ENCODE measurements at regions not wholly inside any gene's neighbourhood (a gene's known extent, or its start where the extent isn't known, plus 50 kb on each side); places are given as distances from the start of the nearest gene placed in this dataset.

DNA sequence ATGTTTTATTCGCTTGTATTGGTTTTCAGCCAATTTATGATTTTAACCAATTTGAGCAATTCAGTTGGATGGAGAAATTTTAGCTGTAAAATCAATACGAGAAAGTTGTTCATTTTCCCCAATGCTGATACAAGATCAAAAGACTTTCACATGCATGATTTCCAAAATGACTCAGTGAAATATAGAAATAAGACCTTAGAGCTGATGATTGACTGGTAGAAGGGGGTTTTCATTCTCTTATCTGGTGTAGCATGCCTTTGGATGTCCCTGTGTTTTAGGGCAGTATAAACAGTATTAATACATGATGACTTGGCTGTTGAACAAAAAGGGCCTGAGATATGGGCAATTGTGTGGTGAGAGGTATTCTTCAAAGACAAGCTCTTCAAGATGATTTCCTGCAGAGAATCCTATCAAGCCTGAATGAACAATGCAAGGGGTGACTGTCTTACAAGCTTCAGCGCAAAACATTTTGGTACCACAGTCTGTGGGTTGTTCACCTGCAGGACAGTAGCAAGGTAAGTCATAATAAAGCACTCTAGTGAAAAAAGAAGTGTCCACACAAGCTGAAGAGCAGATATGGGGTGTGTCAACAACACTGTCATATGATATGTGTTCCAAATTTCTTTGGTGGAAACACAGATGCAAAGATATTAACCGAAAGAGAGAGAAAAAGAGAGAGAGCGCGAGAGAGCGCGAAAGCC, 156.2 kb downstream of the TNFSF18 start:
- Histone ChIP-seq H3K27ac (ENCODE audit: poor library complexity, severe bottlenecking) (no peak overlapping the region), H3K27me3 (ENCODE audit: insufficient read depth, poor library complexity, severe bottlenecking) (no peaks in the 10 kb centered on the region), H3K9me3 (ENCODE audit: severe bottlenecking) (no peaks in the 10 kb centered on the region), H3K4me1 (ENCODE audit: insufficient read depth, poor library complexity, severe bottlenecking) (peaks cover 34% of the 10 kb centered on the region), H3K36me3 (ENCODE audit: low read depth) (no peaks in the 10 kb centered on the region), H3K4me3 (ENCODE audit: severe bottlenecking) (no peak overlapping the region)
- ATAC-seq (ENCODE audit: low read depth) (no peak), DNase-seq (ENCODE audit: low spot score) (no peak)
- TF ChIP-seq, protein P1, sequence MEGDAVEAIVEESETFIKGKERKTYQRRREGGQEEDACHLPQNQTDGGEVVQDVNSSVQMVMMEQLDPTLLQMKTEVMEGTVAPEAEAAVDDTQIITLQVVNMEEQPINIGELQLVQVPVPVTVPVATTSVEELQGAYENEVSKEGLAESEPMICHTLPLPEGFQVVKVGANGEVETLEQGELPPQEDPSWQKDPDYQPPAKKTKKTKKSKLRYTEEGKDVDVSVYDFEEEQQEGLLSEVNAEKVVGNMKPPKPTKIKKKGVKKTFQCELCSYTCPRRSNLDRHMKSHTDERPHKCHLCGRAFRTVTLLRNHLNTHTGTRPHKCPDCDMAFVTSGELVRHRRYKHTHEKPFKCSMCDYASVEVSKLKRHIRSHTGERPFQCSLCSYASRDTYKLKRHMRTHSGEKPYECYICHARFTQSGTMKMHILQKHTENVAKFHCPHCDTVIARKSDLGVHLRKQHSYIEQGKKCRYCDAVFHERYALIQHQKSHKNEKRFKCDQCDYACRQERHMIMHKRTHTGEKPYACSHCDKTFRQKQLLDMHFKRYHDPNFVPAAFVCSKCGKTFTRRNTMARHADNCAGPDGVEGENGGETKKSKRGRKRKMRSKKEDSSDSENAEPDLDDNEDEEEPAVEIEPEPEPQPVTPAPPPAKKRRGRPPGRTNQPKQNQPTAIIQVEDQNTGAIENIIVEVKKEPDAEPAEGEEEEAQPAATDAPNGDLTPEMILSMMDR (IDR thresholded peaks at IDR 0.05; ENCODE audit: poor library complexity, severe bottlenecking) = no peak

DNA sequence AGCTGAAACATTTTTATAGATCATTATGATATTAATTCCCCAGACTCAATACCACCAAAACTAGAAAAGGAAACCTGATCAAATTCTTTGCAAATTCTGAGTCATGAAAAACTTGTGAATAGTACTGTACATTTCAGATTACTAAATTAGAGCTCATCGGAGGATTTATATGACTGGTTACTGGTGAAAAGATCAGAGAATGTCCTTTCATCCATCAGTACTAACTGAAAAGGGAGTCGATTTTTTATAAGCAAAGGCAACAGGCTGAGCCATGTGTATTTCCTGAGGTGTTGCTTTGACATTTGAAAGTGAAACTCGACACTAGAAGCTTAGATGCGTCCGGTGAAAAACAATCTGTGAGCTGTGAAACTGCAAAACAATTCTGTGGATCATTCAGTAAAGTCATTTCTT, 155.7 kb downstream of the TNFSF18 start:
- H3K27me3 ChIP-seq (ENCODE audit: insufficient read depth, poor library complexity, severe bottlenecking) = no peaks in the 10 kb centered on the region
- peaks cover 34% of the 10 kb centered on the region for H3K4me1 ChIP-seq (ENCODE audit: insufficient read depth, poor library complexity, severe bottlenecking)
- ATAC-seq (ENCODE audit: low read depth) (peak; percentile 31; the same call in 2 of the 3 replicates), DNase-seq (ENCODE audit: low spot score) (no peak)
- H3K27ac ChIP-seq (ENCODE audit: poor library complexity, severe bottlenecking) = no peak overlapping the region
- H3K36me3 ChIP-seq (ENCODE audit: low read depth) = no peaks in the 10 kb centered on the region
- H3K9me3 ChIP-seq (ENCODE audit: severe bottlenecking) = no peaks in the 10 kb centered on the region
- no peak overlapping the region for H3K4me3 ChIP-seq (ENCODE audit: severe bottlenecking)
- TF ChIP-seq, protein P1 (IDR thresholded peaks at IDR 0.05; ENCODE audit: poor library complexity, severe bottlenecking) = no peak

DNA sequence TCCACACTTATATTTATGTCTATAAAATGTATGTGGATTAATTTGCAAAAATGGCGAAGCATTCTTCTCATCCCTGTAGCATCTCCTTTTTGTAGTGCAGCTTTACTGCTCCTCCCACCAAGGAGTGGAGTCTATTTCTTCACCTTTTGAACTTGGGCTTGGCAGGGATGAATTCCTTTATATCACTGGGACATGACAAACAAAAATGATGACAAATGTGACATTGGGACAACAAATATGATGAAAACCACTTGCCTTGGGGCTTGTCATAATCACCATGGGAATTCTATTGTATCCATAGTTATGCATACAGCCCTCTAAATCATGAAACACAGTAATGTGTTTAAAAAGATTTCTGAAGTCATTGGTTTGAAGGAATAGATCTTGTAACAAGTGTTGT, 155.0 kb downstream of the TNFSF18 start:
- DNase-seq (ENCODE audit: low spot score) (no peak), ATAC-seq (ENCODE audit: low read depth) (no peak)
- H3K36me3 ChIP-seq (ENCODE audit: low read depth) = no peaks in the 10 kb centered on the region
- H3K4me3 ChIP-seq (ENCODE audit: severe bottlenecking) = no peak overlapping the region
- H3K9me3 ChIP-seq (ENCODE audit: severe bottlenecking) = no peaks in the 10 kb centered on the region
- TF ChIP-seq, protein P1 (IDR thresholded peaks at IDR 0.05; ENCODE audit: poor library complexity, severe bottlenecking) = no peak
- H3K27me3 ChIP-seq (ENCODE audit: insufficient read depth, poor library complexity, severe bottlenecking) = no peaks in the 10 kb centered on the region
- no peak overlapping the region for H3K27ac ChIP-seq (ENCODE audit: poor library complexity, severe bottlenecking)
- H3K4me1 ChIP-seq (ENCODE audit: insufficient read depth, poor library complexity, severe bottlenecking) = peaks cover 34% of the 10 kb centered on the region

DNA sequence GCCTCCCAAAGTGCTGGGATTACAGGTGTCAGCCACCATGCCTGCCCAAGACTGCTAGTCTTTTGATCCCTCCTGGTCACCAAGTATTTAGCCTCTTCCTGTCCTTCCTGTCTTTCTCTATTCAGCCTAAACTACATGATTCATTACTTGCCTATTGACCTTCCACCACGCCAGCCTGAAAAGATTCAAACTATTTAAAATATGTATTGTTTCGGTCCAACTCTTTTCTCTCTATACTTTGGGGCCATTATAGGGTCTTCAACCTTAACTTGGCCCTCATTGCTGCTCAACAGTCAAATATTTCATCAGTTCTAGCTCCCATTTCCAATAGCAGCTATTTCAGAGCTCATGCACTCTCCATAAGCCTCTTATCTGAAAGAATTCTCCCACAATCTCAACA, 153.0 kb downstream of the TNFSF18 start:
- H3K4me1 ChIP-seq (ENCODE audit: insufficient read depth, poor library complexity, severe bottlenecking) = peaks cover 42% of the 10 kb centered on the region
- H3K9me3 ChIP-seq (ENCODE audit: severe bottlenecking) = no peaks in the 10 kb centered on the region
- no peaks in the 10 kb centered on the region for H3K36me3 ChIP-seq (ENCODE audit: low read depth)
- DNase-seq (ENCODE audit: low spot score) = no peak
- H3K4me3 ChIP-seq (ENCODE audit: severe bottlenecking) = no peak overlapping the region
- peak; percentile 70 for ATAC-seq (ENCODE audit: low read depth)
- TF ChIP-seq, protein P1 (IDR thresholded peaks at IDR 0.05; ENCODE audit: poor library complexity, severe bottlenecking) = no peak
- peak overlapping the region; percentile 54 for H3K27ac ChIP-seq (ENCODE audit: poor library complexity, severe bottlenecking)
- H3K27me3 ChIP-seq (ENCODE audit: insufficient read depth, poor library complexity, severe bottlenecking) = no peaks in the 10 kb centered on the region

DNA sequence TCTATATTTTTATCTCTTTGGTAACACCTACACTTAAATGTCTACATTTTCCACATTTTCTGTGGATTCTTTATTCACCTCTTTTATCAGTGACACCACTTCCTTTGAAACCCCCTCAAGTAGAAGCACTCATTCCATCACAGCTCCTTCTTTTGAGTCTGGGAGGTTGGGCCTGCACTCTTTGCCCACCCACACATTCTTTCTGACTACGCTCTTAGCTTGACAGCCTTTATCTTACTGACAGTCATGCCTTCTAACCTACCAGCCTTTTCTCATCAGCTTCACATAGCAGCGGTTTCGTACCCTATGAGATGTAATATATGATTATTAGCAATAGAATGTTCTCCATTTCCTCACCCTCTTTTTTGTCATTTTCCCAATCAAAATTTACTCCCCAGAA, 151.9 kb downstream of the TNFSF18 start:
- H3K4me1 ChIP-seq (ENCODE audit: insufficient read depth, poor library complexity, severe bottlenecking) = peaks cover 53% of the 10 kb centered on the region
- TF ChIP-seq, protein P1 (IDR thresholded peaks at IDR 0.05; ENCODE audit: poor library complexity, severe bottlenecking) = no peak
- H3K4me3 ChIP-seq (ENCODE audit: severe bottlenecking) = no peak overlapping the region
- peak overlapping the region; percentile 54 for H3K27ac ChIP-seq (ENCODE audit: poor library complexity, severe bottlenecking)
- H3K36me3 ChIP-seq (ENCODE audit: low read depth) = no peaks in the 10 kb centered on the region
- no peak for ATAC-seq (ENCODE audit: low read depth)
- no peaks in the 10 kb centered on the region for H3K27me3 ChIP-seq (ENCODE audit: insufficient read depth, poor library complexity, severe bottlenecking)
- H3K9me3 ChIP-seq (ENCODE audit: severe bottlenecking) = no peaks in the 10 kb centered on the region
- no peak for DNase-seq (ENCODE audit: low spot score)
